Panc1 (cell line): ENCODE measurements at regions not wholly inside any gene's neighbourhood (a gene's known extent, or its start where the extent isn't known, plus 50 kb on each side); places are given as distances from the start of the nearest gene placed in this dataset.
"Not testable (repeated sequence)": the region's sequence is repeated elsewhere in the genome, so short reads cannot be mapped to it uniquely, and the experiment has no call there.

Source experiments
- ATAC-seq: fragments of 200-7000 bp; cut with Tn5 transposase; 2 replicates; pipeline ENCODE4 v1.9.1; 2020; ENCODE audit warnings: mild to moderate bottlenecking, moderate library complexity
- BruUV-seq: library from RNA; stranded (reverse); fragments of 400-500 nt; replicated peaks from 2 replicates; lab custom pipeline; 2021; lab: Mats Ljungman, UMichigan
- CTCF ChIA-PET: fragments of 300-600 bp; sonication (Branson Sonifier 250); formaldehyde crosslinking; loops from one replicate; lab custom pipeline; 2022; ENCODE audit warnings: antibody characterized with exemption; lab: Charles Lee
- POLR2A ChIA-PET: fragments of 300-600 bp; sonication (Branson Sonifier 250); formaldehyde crosslinking; loops from one replicate; lab custom pipeline; 2022; ENCODE audit warnings: antibody characterized with exemption; lab: Charles Lee
- DNase-seq: peaks from one replicate; pipeline ENCODE4 v3.0.0-alpha.2; 2010; ENCODE audit warnings: low read depth, low spot score
- H3K27ac ChIP-seq: 2 replicates; pipeline ENCODE4 v1.5.1; 2011; ENCODE audit warnings: mild to moderate bottlenecking, low read length, inconsistent platforms
- H3K27me3 ChIP-seq: fragments of 200-500 bp; sonication (Bioruptor generic); 2 replicates; pipeline ENCODE4 v1.6.0; 2014; ENCODE audit warnings: low read length, inconsistent platforms; ENCODE audit not compliant: control insufficient read depth, insufficient read depth
- H3K36me3 ChIP-seq: fragments of 200-500 bp; sonication (Bioruptor generic); 2 replicates; pipeline ENCODE4 v1.5.1; 2014; ENCODE audit warnings: inconsistent platforms, mild to moderate bottlenecking, low read length, moderate library complexity; ENCODE audit not compliant: control insufficient read depth, insufficient read depth
- H3K4me1 ChIP-seq: 2 replicates; pipeline ENCODE4 v1.5.1; 2011; ENCODE audit warnings: inconsistent platforms, mild to moderate bottlenecking, low read length, moderate library complexity; ENCODE audit not compliant: control insufficient read depth, insufficient read depth
- H3K4me3 ChIP-seq, 2 experiments: 2 replicates each; pipeline ENCODE4 v1.5.1; 2011 to 2012; ENCODE audit warnings: low read depth in 2 of 2, low read length in 2 of 2, mild to moderate bottlenecking in 2 of 2, inconsistent platforms in 1 of 2, moderate library complexity in 1 of 2
- H3K9me3 ChIP-seq: fragments of 200-500 bp; sonication (Bioruptor generic); 2 replicates; pipeline ENCODE4 v1.5.1; 2014; ENCODE audit warnings: low read depth, mild to moderate bottlenecking, inconsistent platforms, low read length, moderate library complexity; ENCODE audit not compliant: control insufficient read depth, insufficient read depth
- POLR2AphosphoS5 ChIP-seq: IDR thresholded peaks from 2 replicates; pipeline ENCODE4 v1.6.1; 2012; ENCODE audit warnings: mild to moderate bottlenecking, low read depth, low read length, moderate library complexity
- SIN3A ChIP-seq: IDR thresholded peaks from 2 replicates; pipeline ENCODE4 v1.6.1; 2012; ENCODE audit warnings: low read depth, mild to moderate bottlenecking, low read length, moderate library complexity, borderline replicate concordance; ENCODE audit not compliant: insufficient read depth
- TCF7L2 ChIP-seq: IDR thresholded peaks from 2 replicates; pipeline ENCODE4 v1.6.1; 2011; ENCODE audit warnings: mild to moderate bottlenecking, low read depth, low read length, inconsistent platforms
- in situ Hi-C: cut with HindIII; loops from 2 replicates; pipeline ENCODE4 v1.10.0; 2016; ENCODE audit warnings: low sequenced_read_pairs, low pct_unique_long_range_greater_than_20kb
- intact Hi-C: fragments of 100-400 bp; cut with micrococcal nuclease; formaldehyde crosslinking; loops from one replicate; pipeline ENCODE4 v1.10.0; 2022; ENCODE audit not compliant: unreplicated experiment
- TF ChIP-seq, protein P1 (sequence below), 2 experiments: IDR thresholded peaks; 2 replicates each; pipeline ENCODE4 v1.6.1; 2011 to 2012; ENCODE audit warnings: low read depth in 2 of 2, control low read depth in 1 of 2, low read length in 1 of 2, mild to moderate bottlenecking in 1 of 2, moderate library complexity in 1 of 2; ENCODE audit not compliant: insufficient read depth in 1 of 2
- TF ChIP-seq, protein P2 (sequence below): fragments of 450-650 bp; IDR thresholded peaks from 2 replicates; pipeline ENCODE4 v1.5.1; 2017; ENCODE audit warnings: mild to moderate bottlenecking

DNA sequence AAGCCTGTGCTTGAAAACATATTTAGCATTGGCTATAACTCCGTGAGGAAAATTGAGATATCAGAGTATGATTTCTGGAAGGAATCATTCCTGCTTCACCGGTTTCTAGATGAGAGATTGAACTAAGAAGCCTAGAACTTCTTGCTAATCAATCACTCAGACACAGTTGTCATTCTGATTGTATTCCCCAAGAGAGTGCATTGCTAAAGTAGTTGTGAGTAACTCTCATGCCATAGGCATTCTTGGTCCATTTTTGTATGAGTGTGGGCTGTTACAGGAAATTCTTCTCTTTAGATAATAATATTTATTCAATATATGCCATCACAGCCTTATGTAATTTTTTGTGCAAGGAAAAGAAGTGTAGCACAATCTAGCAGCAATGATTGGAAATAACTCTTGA, 893.3 kb upstream of the MDGA2 start:
- CTCF ChIA-PET = no interaction called here
- in situ Hi-C loops = no loop called here

DNA sequence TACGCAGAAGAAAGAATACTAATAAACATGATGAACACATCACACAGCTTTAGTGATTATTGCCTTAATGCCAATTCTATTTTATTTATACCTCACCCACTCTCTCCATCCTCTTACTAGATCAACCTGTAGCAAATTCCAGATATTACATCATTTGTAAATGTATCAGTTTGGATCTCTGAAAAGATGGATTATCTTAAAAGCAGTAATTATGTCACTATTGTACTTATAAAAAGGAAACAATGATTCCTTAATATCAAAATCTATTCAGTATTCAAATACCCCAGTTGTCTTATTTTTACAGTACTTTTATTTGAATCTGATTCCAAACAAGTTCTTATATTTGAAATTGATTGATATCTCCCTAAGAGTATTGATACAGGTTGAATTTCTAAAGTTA, 892.8 kb upstream of the MDGA2 start:
- no peaks in the 10 kb centered on the region; the same call in 1 of the 2 replicates for H3K9me3 ChIP-seq
- TF ChIP-seq POLR2AphosphoS5 (no peak), SIN3A (no peak)
- H3K4me1 ChIP-seq = no peaks in the 10 kb centered on the region
- in situ Hi-C loops = no loop called here
- no TSS peak for BruUV-seq
- CTCF ChIA-PET = no interaction called here
- no peaks in the 10 kb centered on the region for H3K27me3 ChIP-seq
- intact Hi-C loops = no loop called here
- H3K36me3 ChIP-seq = no peaks in the 10 kb centered on the region
- POLR2A ChIA-PET = no interaction called here
- H3K4me3 ChIP-seq = no peak overlapping the region
- DNase-seq (no peak), ATAC-seq (no peak)
- no peak overlapping the region for H3K27ac ChIP-seq

More for the DNA sequence above, 893.3 kb upstream of the MDGA2 start:
- no TSS peak for BruUV-seq
- H3K27ac ChIP-seq = no peak overlapping the region
- ATAC-seq (no peak), DNase-seq (no peak)
- H3K9me3 ChIP-seq = no peaks in the 10 kb centered on the region; the same call in 1 of the 2 replicates
- H3K4me3 ChIP-seq = no peak overlapping the region
- no peaks in the 10 kb centered on the region for H3K36me3 ChIP-seq
- no peaks in the 10 kb centered on the region for H3K27me3 ChIP-seq
- intact Hi-C loops = no loop called here
- H3K4me1 ChIP-seq = no peaks in the 10 kb centered on the region
- TF ChIP-seq SIN3A (no peak), POLR2AphosphoS5 (no peak), TCF7L2 (no peak)
- TF ChIP-seq, protein P1, sequence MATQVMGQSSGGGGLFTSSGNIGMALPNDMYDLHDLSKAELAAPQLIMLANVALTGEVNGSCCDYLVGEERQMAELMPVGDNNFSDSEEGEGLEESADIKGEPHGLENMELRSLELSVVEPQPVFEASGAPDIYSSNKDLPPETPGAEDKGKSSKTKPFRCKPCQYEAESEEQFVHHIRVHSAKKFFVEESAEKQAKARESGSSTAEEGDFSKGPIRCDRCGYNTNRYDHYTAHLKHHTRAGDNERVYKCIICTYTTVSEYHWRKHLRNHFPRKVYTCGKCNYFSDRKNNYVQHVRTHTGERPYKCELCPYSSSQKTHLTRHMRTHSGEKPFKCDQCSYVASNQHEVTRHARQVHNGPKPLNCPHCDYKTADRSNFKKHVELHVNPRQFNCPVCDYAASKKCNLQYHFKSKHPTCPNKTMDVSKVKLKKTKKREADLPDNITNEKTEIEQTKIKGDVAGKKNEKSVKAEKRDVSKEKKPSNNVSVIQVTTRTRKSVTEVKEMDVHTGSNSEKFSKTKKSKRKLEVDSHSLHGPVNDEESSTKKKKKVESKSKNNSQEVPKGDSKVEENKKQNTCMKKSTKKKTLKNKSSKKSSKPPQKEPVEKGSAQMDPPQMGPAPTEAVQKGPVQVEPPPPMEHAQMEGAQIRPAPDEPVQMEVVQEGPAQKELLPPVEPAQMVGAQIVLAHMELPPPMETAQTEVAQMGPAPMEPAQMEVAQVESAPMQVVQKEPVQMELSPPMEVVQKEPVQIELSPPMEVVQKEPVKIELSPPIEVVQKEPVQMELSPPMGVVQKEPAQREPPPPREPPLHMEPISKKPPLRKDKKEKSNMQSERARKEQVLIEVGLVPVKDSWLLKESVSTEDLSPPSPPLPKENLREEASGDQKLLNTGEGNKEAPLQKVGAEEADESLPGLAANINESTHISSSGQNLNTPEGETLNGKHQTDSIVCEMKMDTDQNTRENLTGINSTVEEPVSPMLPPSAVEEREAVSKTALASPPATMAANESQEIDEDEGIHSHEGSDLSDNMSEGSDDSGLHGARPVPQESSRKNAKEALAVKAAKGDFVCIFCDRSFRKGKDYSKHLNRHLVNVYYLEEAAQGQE (IDR thresholded peaks at IDR 0.05; ENCODE audit: insufficient read depth in 1 of 2, low read depth in 2 of 2, low read length in 1 of 2) = no peak
- TF ChIP-seq, protein P2, sequence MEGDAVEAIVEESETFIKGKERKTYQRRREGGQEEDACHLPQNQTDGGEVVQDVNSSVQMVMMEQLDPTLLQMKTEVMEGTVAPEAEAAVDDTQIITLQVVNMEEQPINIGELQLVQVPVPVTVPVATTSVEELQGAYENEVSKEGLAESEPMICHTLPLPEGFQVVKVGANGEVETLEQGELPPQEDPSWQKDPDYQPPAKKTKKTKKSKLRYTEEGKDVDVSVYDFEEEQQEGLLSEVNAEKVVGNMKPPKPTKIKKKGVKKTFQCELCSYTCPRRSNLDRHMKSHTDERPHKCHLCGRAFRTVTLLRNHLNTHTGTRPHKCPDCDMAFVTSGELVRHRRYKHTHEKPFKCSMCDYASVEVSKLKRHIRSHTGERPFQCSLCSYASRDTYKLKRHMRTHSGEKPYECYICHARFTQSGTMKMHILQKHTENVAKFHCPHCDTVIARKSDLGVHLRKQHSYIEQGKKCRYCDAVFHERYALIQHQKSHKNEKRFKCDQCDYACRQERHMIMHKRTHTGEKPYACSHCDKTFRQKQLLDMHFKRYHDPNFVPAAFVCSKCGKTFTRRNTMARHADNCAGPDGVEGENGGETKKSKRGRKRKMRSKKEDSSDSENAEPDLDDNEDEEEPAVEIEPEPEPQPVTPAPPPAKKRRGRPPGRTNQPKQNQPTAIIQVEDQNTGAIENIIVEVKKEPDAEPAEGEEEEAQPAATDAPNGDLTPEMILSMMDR = no peak
- POLR2A ChIA-PET = no interaction called here

DNA sequence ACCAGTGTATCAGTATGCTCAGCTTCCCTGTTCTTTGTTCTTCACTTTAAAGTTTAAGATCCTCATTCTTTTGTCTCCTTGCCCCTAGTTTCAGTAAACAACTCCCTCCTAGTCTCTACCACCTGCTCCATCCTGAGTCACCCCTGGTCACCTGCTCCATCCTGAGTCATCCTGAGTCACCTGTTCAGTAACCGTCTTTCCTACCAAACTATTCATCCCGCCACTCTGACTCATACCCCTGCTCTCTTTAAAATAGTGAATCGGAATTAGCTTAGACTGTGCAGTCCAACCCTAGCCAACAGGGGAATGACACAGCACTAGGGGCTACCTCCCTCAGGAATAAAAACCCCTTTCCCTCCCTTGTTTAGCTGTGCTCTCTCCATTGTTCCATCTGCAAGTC, 888.1 kb upstream of the MDGA2 start:
- DNase-seq (no peak), ATAC-seq (no peak)
- Histone ChIP-seq H3K36me3 (no peaks in the 10 kb centered on the region), H3K27me3 (no peaks in the 10 kb centered on the region), H3K9me3 (no peaks in the 10 kb centered on the region; the same call in 1 of the 2 replicates), H3K27ac (no peak overlapping the region), H3K4me1 (no peaks in the 10 kb centered on the region), H3K4me3 (no peak overlapping the region)
- TF ChIP-seq, protein P1 (IDR thresholded peaks at IDR 0.05; ENCODE audit: insufficient read depth in 1 of 2, low read depth in 2 of 2, low read length in 1 of 2) = no peak
- TF ChIP-seq SIN3A = no peak
- ChIA-PET POLR2A (no interaction called here), CTCF (no interaction called here)
- intact Hi-C loops = no loop called here
- BruUV-seq = no TSS peak
- in situ Hi-C loops = no loop called here

DNA sequence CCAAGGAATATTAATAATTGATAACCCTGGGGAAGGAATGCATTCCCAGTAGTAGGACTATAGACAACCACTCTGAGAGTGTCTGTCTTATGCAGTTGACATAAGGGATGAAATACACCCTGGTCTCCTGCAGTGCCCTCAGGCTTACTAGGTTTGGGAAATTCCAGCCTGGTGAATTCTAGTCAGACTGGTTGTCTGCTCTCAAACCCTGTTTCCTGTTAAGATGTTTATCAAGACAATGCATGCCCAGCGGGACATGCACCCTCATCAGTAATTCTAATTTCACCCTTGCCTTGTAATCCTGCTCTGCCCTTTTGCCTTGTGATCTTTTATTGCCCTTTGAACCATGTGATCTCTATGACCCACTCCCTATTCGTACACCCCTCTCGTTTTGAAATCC, 886.0 kb upstream of the MDGA2 start:
- in situ Hi-C loops, H3K36me3 ChIP-seq, intact Hi-C loops, CTCF ChIA-PET, BruUV-seq, ATAC-seq, H3K27me3 ChIP-seq, DNase-seq, H3K9me3 ChIP-seq, H3K27ac ChIP-seq, H3K4me3 ChIP-seq, H3K4me1 ChIP-seq, POLR2A ChIA-PET: not testable (repeated sequence)
